Vagina (tissue), 2 donors: ENCODE measurements at regions not wholly inside any gene's neighbourhood (a gene's known extent, or its start where the extent isn't known, plus 50 kb on each side); places are given as distances from the start of the nearest gene placed in this dataset.

ENCODE experiments used
- POLR2A ChIP-seq, 2 donors: fragments of 450-650 bp; IDR thresholded peaks; one replicate each; pipeline ENCODE4 v1.6.1; 2017; ENCODE audit warnings: antibody characterized with exemption in 2 of 2, mild to moderate bottlenecking in 2 of 2, moderate library complexity in 2 of 2
- POLR2AphosphoS5 ChIP-seq, 2 donors: sonication (generic); formaldehyde crosslinking; IDR thresholded peaks; one replicate each; pipeline ENCODE4 v1.9.0; 2017; ENCODE audit warnings: antibody characterized with exemption in 2 of 2, mild to moderate bottlenecking in 2 of 2, low read depth in 1 of 2; ENCODE audit not compliant: insufficient read depth in 1 of 2
- TF ChIP-seq, protein P1 (sequence below), 3 experiments: fragments of 450-650 bp in 2 of 3; fragments of 200-600 bp in 1 of 3; sonication (generic) in 1 of 3; IDR thresholded peaks; one replicate each; pipeline ENCODE4 v1.5.1; 2017 to 2019; ENCODE audit warnings: antibody characterized with exemption in 3 of 3, mild to moderate bottlenecking in 2 of 3, moderate library complexity in 2 of 3

DNA sequence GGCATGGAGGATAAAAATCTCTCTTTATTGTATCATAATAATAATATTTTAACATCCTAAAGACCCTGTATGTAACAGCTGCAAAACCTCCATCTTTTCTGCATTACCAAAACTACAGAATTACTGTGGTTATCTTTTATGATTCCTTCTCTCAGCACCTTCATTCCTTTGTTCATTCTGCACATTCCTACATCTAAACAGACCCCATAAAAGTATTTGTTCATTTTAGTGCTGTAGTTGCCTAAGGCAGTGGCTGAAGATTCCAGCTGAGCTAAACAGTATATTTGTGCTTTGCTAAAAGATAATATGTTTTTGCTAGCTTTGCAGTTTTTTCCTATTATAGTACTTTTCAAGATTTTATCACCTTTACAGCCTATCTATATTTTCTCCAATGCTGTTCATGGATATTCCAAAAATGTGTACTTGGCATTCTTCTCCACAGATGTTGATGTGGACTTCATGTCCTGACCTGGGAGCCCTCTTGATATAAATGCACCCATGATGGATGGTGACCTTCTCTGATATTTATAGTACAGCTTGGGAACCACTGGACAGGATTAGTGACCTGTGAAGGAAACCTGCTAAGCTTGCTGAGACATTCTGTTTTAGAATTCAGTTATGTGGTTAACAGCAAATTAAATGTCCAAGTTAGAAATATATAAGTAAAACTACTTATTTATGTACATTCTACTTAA is 2832.9 kb upstream of the PCDH20 start:
- TF ChIP-seq, protein P1, sequence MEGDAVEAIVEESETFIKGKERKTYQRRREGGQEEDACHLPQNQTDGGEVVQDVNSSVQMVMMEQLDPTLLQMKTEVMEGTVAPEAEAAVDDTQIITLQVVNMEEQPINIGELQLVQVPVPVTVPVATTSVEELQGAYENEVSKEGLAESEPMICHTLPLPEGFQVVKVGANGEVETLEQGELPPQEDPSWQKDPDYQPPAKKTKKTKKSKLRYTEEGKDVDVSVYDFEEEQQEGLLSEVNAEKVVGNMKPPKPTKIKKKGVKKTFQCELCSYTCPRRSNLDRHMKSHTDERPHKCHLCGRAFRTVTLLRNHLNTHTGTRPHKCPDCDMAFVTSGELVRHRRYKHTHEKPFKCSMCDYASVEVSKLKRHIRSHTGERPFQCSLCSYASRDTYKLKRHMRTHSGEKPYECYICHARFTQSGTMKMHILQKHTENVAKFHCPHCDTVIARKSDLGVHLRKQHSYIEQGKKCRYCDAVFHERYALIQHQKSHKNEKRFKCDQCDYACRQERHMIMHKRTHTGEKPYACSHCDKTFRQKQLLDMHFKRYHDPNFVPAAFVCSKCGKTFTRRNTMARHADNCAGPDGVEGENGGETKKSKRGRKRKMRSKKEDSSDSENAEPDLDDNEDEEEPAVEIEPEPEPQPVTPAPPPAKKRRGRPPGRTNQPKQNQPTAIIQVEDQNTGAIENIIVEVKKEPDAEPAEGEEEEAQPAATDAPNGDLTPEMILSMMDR (IDR thresholded peaks at IDR 0.05): no peak
- TF ChIP-seq POLR2A (IDR thresholded peaks at IDR 0.05) (no peak), POLR2AphosphoS5 (IDR thresholded peaks at IDR 0.05; ENCODE audit: insufficient read depth in 1 of 2, low read depth in 1 of 2) (no peak)
